ENCODE measurements at regions not wholly inside any gene's neighbourhood (a gene's known extent, or its start where the extent isn't known, plus 50 kb on each side); places are given as distances from the start of the nearest gene placed in this dataset.

GRCh38 chr3:182369861-182370260 lies 423.4 kb upstream of the ATP11B start:
- CTCF ChIA-PET = no interaction called here
- H3K36me3 ChIP-seq (ENCODE audit: low read depth) = no peaks in the 10 kb centered on the region
- H3K9me2 ChIP-seq (ENCODE audit: insufficient read depth) = no peaks in the 10 kb centered on the region
- peaks cover 6% of the 10 kb centered on the region; the same call in 1 of the 2 replicates for H3K4me1 ChIP-seq (replicated peaks; ENCODE audit: insufficient read depth)
- no TSS peak for BruUV-seq (replicated peaks)
- no peaks in the 10 kb centered on the region for H3K79me2 ChIP-seq (ENCODE audit: low read depth)
- H3K27ac ChIP-seq = no peak overlapping the region
- H3F3A ChIP-seq (ENCODE audit: insufficient read depth, low read depth) = no peaks in the 10 kb centered on the region
- POLR2A ChIA-PET (ENCODE audit: unreplicated experiment) = interaction anchor here (0.7 kb wide), 1 partner anchor 99 kb away, joined by 7 read pairs; no protein-coding TSS in a partner anchor
- H2AFZ ChIP-seq = no peak overlapping the region
- no peak for DNase-seq
- no peaks in the 10 kb centered on the region for H4K20me1 ChIP-seq (ENCODE audit: insufficient read depth)
- no peak overlapping the region for H3K4me3 ChIP-seq
- no peak overlapping the region for H3K4me2 ChIP-seq
- TF ChIP-seq CTCF (conservative IDR thresholded peaks at IDR 0.05) (no peak), EZH2 (IDR thresholded peaks at IDR 0.05; ENCODE audit: low read depth) (no peak)
- no peaks in the 10 kb centered on the region for H3K9me3 ChIP-seq (ENCODE audit: insufficient read depth, low read depth)
- no peaks in the 10 kb centered on the region for H3K27me3 ChIP-seq (ENCODE audit: insufficient read depth, low read depth)
- intact Hi-C loops (cut with micrococcal nuclease; ENCODE audit: unreplicated experiment) = no loop called here

- CTCF ChIA-PET = no interaction called here
- no TSS peak for BruUV-seq (replicated peaks)
- Histone ChIP-seq H3K4me3 (no peak overlapping the region), H3K9me3 (ENCODE audit: insufficient read depth, low read depth) (no peaks in the 10 kb centered on the region), H3K27me3 (ENCODE audit: insufficient read depth, low read depth) (no peaks in the 10 kb centered on the region), H3K4me1 (replicated peaks; ENCODE audit: insufficient read depth) (peaks cover 6% of the 10 kb centered on the region; the same call in 1 of the 2 replicates), H3K79me2 (ENCODE audit: low read depth) (no peaks in the 10 kb centered on the region), H2AFZ (no peak overlapping the region), H3K36me3 (ENCODE audit: low read depth) (no peaks in the 10 kb centered on the region), H3K9me2 (ENCODE audit: insufficient read depth) (no peaks in the 10 kb centered on the region), H3F3A (ENCODE audit: insufficient read depth, low read depth) (no peaks in the 10 kb centered on the region), H3K4me2 (no peak overlapping the region), H3K27ac (no peak overlapping the region), H4K20me1 (ENCODE audit: insufficient read depth) (no peaks in the 10 kb centered on the region)
- intact Hi-C loops (cut with micrococcal nuclease; ENCODE audit: unreplicated experiment) = no loop called here
- DNase-seq = no peak
- POLR2A ChIA-PET (ENCODE audit: unreplicated experiment) = no interaction called here
- TF ChIP-seq CTCF (conservative IDR thresholded peaks at IDR 0.05) (no peak), EZH2 (IDR thresholded peaks at IDR 0.05; ENCODE audit: low read depth) (no peak)
These were observed 422.4 kb upstream of the ATP11B start for GRCh38 chr3:182370949-182371348.

DNA sequence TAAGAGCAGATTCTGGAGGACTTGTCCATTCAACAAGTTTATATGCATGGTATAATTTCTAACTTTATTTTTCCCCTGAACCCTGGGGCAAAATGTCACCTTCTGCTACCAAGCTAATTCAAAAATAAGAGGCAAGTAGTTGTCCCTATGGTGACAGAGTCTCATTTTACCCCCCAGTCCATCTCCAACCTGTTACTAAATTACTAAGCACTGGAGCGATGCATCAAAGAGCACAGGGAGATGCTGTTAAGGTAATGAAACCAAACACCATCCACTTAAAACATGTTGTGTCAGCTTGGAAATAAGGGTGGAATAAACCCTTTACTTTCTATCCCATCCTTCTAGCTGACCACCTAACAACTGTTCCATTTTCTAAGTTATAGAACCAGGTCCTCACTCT lies 417.4 kb upstream of the ATP11B start:
- no peaks in the 10 kb centered on the region for H4K20me1 ChIP-seq (ENCODE audit: insufficient read depth)
- no peaks in the 10 kb centered on the region for H3K27me3 ChIP-seq (ENCODE audit: insufficient read depth, low read depth)
- ChIA-PET CTCF (no interaction called here), POLR2A (ENCODE audit: unreplicated experiment) (no interaction called here)
- no peaks in the 10 kb centered on the region for H3K79me2 ChIP-seq (ENCODE audit: low read depth)
- no peaks in the 10 kb centered on the region for H3K36me3 ChIP-seq (ENCODE audit: low read depth)
- no peak for DNase-seq
- no TSS peak for BruUV-seq (replicated peaks)
- H3K9me2 ChIP-seq (ENCODE audit: insufficient read depth) = no peaks in the 10 kb centered on the region
- no peak for TF ChIP-seq CTCF (conservative IDR thresholded peaks at IDR 0.05)
- TF ChIP-seq EZH2 (IDR thresholded peaks at IDR 0.05; ENCODE audit: low read depth) = no peak
- no peak overlapping the region for H3K4me3 ChIP-seq
- no peak overlapping the region for H3K27ac ChIP-seq
- no peak overlapping the region for H3K4me2 ChIP-seq
- H3K9me3 ChIP-seq (ENCODE audit: insufficient read depth, low read depth) = no peaks in the 10 kb centered on the region
- H2AFZ ChIP-seq = no peak overlapping the region
- no peaks in the 10 kb centered on the region for H3F3A ChIP-seq (ENCODE audit: insufficient read depth, low read depth)
- intact Hi-C loops (cut with micrococcal nuclease; ENCODE audit: unreplicated experiment) = no loop called here
- H3K4me1 ChIP-seq (replicated peaks; ENCODE audit: insufficient read depth) = peaks cover 3% of the 10 kb centered on the region; the same call in 1 of the 2 replicates

Data from PC-9 (cell line).